Kidney tubule cell (primary cell): ENCODE measurements at regions not wholly inside any gene's neighbourhood (a gene's known extent, or its start where the extent isn't known, plus 50 kb on each side); places are given as distances from the start of the nearest gene placed in this dataset.

Experiments
- DNase-seq: peaks from one replicate; pipeline ENCODE4 v3.0.0-alpha.2; 2018; ENCODE audit warnings: low spot score

DNA sequence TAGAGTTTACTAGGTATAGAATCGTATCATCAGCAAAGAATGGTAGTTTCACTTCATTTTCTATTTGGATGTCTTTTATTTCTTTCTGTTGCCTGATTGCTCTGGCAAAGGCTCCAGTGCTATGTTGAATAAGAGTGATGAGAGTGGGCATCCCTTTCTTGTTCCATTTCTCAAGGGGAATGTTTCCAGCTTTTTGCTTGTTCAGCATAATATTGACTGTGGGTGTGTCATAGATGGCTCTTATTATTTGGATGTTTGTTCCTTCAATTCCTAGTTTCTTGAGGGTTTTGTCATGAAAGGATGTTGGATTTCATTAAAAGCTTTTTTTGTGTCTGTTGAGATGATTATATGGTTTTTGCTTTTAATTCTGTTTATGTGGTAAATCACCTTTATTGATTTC is 1114.5 kb downstream of the RAPGEF2 start:
- no peak for DNase-seq

DNA sequence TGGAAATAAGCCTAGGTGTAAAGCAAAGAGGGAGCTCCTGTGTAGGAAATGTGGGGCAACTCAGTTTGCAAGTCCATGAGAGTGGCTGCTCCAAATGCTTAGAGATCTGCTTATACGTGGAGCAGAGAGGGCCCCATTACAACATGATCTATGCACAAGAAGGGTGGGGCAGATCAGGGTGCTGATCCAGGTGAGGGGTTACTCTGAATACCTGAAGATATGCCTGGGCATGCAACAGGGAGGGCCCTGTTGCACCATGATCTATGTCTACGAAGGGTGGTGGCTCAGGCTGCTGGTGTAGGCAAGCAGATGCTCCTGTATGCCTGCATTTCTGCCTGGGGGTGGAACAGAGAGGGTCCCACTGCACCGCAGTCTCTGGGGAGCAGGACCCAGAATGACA is 1121.2 kb downstream of the RAPGEF2 start:
- DNase-seq = no peak

DNA sequence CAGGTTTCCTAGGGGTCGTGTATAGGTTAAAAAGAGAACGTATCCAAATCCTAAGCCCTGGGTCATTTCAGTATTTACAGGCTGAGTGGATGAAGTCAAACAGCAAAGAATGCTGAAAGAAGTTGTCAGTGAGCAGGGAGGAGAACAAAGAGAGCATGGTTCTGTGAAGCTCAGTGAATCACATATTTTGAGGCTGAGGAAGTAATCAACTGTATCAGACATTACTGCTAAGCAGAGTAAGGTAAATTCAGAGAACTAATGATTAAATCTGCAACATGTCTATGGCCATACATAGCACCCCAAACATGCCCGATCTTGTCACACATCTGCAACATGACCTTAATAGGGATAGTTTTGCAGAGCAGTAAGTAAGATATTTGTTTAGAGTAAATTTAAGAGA is 1130.3 kb downstream of the RAPGEF2 start:
- peak; percentile 9 for DNase-seq

DNA sequence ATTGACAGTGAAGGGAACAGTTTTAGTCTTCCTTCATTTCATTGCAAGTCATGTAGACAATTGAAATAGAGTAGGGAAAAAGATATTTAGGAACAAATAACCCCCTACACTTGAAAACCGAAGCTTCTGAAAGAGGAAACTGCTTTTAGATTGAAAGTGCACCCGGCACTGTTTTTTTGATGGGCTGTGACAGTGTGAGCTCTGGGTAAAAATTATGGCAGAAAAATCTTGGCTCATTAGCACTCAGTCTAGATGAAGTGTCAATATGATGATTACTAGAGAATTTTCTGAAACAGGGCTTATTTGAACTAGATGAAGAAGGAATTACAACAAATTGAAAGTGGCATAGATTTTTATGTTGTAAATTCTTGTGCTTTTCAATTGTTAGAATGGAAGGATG is 1132.4 kb downstream of the RAPGEF2 start:
- DNase-seq = no peak

DNA sequence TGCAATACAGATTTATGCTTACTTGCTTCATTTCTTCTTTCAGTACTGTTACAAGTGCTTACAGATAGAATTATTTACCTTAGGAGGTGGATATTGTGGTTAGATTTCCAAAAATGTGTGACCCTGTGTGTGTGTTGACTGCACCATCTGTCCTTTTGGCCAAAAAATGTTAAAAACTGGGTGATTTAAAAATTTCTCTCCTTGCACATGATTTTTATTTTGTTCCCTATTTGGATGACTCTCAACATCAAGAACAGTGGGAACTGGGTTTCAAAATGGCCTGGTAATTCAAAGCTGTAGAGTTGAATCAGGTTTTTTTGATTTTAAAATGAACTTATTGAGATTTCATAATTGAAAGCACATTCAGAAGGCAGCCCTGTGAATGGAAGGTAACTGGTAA is 1132.9 kb downstream of the RAPGEF2 start:
- DNase-seq = no peak

DNA sequence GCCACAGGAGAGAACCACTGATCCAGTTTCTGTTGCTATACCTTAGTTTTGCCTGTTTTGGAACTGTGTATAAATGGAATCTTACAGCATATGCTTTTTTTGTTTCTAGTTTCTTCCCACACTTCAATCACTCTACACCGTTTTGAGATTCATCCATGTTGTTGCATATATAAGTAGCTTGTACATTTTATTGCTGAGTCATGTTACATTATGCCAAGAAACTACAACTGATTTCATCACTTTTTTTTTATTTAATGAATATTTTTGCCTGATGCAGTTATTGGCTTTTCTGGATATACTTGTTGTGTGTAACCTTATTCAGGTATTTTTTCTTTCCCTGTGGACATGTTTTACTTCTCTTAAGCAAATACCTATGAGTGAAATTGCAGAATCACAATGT is 1135.9 kb downstream of the RAPGEF2 start:
- DNase-seq = no peak

DNA sequence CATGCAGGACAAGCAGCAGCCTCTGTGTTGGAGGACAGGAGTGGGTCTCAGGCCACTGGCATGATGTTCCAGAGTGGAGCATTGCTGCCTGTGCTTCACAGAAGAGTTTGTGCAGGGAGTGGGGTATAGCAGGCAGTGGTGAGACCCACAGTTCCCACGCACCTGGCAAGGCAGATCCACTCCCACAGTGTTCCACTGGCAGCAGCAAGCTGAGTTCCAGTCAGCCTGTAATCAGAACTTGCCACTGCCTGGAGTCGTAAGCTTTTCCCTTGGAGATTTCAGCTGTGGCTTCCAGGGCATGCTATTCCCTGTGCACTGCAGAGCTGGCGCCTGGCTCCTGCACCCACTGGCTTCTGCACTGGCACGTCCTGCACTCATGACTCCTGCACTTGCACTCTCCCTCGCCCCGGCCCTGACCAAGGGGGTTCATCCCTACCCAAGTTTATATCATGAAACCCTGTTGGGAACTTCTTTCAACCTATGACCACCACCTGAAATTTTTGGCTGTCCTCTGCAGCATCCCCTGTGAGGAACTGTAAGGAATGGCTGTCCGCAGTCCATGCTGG is 1144.3 kb downstream of the RAPGEF2 start:
- no peak for DNase-seq

DNA sequence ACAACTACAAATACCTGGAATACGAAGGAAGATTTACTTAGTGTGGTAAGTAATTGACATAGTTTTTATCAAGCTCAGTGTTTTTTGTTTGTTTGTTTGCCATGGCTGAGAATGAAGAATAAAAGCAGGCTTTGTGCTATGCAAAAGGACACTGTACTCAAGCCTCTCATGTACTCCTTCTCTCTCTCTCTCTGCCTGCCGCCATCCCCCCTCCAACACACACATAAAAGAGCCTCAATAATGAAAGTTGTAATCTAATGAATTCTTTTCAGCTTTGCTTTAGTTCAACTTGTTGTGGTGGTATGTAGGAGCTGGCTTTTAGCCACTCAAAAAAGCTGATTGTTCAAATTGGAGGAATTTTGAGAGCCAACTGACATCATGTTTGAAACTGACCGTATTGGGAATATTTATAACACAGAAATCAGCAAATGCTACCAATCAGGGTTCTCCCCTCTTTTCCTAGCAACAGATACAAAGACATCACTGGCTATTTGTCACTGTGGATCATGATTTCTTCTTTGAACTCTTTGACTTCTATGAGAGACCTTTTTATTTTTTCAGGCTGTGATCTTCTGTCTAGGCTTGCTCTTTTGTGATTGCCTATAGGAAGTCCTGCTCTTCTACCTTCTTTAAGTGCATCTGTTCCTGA is 1148.8 kb downstream of the RAPGEF2 start:
- no peak for DNase-seq

DNA sequence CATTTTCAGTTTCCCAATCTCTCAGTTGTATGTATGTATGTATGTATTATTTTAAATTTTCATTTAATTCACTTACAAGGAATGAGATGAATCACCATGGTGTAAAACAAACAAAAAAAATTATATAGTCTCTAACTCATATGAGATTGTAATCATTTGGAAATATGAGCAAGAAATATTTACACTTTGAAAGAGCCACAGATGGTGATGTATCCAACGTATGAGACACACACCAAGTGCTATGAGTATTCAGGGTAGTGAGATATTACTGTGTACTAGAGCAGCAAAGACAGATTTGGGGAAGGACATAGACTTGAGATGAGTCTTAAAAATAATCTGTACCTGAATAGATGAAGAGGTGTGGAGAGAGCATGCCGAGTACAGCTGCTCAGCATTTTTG is 1154.4 kb downstream of the RAPGEF2 start:
- no peak for DNase-seq

DNA sequence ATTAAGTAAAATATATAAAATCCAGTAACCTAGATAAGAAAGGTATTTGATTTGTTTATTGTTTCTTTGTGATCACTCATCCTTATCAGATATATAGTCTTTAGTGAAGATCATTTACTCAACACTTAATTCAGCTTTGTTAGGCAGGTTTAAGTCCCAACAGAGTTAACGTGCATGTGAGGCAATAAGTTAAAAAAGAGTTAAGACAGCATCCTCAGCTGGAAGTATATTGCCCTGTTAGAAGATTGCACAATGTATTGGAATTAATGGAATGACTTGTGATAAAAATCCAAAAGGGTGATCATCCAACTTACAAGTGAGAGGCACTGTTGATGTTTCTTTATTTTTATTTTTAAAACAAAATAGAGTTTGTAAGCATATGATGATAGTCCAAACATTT is 1162.1 kb downstream of the RAPGEF2 start:
- DNase-seq = no peak

DNA sequence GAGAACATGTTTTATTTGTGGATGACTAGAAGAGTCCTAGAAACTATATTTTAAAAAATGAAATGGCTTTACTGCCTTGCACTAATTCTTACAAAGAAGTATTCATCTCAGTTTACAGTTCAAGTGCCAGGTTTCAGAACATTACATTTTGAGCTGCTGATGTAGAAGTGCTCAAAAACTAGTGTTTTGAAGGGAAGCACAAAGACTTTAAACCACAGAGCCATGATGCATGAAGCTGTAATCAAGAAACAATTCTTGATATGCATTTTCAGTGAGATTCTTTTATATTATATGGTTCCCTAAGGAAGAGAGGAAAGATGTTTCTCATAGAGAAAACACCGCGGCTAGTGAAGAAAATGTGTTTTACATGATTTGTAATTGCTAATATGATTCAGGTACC is 1163.0 kb downstream of the RAPGEF2 start:
- DNase-seq = no peak

DNA sequence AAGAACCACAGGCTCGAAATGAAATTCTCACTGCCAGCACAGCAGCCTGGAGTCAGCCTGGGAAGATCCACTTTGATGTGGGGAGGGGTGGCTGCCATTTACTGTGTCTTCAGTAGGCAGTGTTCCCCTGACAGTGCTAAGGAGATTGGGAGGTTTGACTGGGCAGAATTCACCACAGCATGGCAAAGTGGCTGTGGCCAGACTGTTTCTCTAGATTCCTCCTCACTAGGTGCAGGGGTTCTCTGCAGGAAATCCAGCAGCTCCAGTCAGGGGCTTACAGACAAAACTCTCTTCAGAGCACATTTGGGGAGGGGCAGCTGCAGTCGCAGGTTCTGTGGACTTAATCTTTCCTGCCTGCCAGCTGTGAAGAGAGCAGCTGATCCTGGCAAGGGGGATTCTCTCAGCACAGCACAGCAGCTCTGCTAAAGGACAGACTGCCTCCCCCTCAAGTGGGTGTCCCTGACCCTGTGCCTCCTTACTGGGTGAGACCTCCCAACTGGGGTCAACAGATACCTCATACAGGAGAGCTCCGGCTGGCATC is 1174.0 kb downstream of the RAPGEF2 start:
- DNase-seq = no peak

DNA sequence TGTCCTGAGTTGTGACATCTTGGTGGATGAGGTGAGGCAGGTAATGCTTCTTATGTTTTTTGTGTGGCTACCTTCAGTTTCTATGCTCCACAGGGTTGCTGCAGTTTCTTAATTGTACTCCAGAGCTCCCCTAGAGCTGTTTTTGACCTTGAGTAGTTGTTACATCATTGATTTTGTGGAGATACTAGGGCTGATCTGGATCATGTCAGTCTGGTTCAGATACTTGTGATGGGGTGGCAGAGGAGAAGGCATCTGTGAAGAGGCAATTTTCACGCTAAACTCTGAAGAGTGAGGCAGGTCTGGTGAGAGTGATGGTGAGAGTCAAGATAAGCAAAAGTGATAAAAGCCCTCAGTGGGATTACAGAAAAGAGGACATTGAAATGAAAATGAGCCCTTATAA is 1180.2 kb downstream of the RAPGEF2 start:
- DNase-seq = no peak

DNA sequence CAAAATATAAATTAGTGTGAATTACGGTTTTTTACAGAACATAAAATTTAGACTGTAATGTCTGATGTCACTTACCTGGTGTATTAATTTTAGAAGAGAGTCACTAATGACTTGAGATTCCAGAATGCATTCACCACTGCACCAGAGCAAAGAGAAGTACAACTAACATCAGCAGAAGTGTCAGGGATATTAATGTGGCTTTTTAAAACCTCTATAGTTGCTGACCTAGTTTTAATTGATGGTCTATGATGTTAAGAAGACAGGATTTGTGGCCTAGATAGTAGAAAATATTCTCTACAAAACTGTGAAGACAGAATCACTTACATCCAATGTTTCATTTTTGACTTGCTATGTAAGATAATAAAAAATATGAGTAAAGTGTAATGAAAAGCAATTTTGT is 1181.6 kb downstream of the RAPGEF2 start:
- no peak for DNase-seq

DNA sequence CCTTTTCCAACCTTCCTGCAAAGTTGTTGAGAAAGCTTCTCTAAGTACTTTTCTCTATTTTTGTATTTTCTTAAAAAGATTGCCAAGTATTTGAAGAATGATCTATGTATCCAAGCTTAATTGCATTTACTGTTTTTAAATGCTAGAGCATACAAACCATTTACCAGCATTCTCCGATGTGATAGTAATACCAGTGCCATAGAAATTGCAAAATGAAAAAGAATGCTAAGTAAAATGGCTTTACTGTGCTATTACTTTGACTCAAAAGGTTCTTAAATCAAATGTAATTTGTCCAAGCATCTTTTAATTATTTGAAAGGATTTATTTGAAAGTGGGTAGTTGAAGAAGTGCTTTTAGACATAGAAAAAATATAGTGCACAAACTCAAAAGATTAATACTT is 1183.2 kb downstream of the RAPGEF2 start:
- DNase-seq = no peak

DNA sequence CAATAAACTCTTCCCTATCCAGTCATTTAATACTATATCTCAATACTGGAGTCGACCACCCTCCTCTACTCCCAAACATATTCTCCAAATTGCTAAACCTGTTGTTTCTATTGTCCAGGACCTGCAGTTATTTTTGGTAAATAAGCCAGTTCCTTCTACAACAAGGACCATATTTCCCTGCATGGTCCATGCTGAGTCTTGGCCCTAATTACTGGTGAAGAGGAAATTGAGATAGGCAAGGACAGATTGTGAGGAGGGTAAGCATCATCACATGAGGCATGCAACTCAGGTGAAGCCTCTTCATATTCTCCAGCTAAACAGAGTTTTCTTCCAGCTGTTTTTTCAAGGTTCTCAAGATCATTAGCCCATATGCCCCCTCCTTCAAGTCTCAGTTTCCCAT is 1193.6 kb downstream of the RAPGEF2 start:
- DNase-seq = no peak

DNA sequence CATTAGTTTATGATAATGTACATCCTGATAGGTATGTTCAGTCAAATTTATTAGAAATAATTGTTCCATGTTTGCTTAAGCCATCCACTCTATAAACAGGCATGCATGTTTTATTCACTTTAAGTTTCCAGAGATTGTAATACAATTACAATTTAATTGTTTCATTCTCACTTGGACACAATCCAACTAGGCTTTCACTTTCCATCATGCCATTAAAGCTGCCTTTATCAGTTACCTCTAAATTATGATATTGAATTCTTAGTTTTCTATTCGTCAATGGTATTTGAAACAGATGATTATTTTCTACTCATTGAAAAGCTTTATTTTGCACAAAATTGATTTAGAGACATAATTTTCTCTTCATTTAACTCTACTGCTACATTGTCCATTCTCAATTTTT is 1196.3 kb downstream of the RAPGEF2 start:
- DNase-seq = no peak

DNA sequence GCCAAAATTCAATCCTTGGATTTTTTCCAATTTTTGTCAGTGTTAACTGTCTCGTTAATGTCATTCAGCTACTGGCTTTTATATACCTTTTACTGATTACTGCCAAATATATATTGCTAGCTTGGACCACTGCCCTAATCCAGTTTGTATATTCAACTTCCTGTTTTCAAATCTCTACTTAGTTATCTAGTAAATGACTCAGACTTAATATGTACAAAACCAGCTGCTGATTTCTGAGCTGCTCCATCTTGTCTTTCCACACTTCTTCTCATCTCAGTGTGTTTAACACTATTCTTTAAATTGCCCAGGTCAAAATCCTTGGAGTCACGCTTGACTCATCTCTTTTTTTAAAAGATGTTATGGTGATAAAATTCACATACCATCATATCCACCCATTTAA is 1196.7 kb downstream of the RAPGEF2 start:
- DNase-seq = peak; percentile 1

DNA sequence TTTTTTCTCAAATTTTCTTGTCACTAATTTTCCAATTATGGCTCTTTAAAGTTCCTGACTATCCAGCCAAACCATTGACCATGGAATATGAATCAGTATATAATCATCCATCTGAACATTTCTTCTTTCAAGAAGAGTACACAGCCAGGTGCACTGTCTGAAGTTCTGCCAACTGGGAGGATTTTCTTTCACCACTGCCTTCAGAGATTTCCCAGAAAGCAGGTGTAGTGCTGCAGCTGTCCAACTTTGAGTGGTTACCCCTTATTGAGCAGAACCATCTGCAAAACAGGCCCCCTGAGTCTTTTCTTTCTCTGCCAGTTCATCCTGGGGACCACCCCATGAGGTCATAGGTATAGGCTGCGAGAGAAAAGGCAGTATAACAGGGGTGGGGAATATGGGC is 1213.2 kb downstream of the RAPGEF2 start:
- DNase-seq = no peak

DNA sequence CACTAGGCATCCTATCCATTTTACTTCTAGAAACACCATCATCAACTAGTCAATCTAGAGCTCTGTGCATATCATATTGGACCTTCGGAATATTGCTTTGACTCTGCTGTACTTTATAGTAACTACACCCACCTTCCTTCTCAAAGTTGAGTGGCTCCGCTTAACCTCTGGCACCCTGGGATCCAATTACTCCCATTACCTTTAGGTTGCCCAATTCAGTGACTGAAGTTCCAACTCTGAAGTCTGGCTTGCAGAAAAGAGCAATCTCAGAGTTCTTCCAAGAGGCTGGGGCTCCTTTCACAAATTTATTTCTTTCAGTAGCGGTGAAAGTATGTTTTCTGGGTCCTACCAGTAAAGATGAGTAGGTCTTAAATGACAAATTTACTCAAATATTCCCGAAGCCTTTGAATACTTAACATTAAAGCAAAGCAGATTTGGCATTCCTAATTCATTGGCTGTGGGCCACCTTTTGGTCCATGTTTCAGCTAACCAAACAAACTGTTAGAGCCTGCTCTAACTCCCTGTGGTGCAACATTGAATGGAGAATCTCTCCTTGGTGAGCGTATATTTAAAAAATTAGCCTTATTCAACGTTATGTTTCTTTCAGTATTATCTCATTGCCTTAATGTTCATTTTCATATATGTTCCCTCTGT is 1215.8 kb downstream of the RAPGEF2 start:
- no peak for DNase-seq

DNA sequence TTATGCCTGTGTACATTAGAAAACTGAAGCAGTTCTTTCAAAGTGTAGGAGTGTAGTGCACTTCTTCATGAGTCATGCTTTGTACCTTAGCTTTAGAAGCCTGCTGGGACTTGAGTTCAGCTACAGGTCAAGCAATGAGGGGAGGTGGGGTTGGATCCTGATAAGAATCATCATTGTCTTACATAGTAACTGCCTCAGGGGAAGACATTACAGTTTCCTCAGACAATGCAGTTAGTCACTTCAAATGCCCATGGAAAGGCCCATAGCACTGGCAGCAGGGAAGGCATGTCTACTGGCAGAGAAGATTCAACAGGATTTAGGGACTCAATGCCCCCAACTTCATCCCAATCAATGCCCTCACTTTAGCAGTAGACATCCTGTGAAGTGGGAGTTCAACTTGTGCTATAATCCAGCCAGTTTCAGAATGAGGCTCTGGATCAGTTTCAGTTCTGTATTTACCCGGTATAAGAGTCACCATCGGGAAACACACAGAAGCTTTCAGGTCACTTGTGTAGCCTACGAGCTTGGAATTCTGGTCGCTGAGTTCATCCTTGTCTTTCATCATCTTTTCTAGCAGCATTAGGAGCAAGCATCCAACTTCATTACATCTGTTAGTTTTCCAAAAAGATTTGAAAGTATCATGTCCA is 1216.5 kb downstream of the RAPGEF2 start:
- peak; percentile 52 for DNase-seq

DNA sequence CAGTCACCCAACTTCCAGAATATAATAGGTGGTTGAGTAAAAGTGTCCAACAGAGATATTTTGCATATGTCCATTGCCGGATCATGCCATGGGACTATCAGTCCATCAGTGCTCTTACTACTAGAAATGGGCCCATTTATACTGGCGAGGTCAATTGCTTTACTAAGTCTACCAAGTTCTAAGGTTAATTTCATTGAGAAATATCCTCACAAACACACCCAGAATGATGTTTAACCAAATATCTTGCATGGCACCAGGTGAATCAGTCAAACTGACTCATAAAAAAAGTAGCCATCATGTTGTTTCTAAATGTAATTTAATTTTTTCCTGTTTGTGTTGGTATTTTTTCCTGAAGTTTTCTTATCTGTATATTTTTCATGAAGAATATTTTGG is 1217.0 kb downstream of the RAPGEF2 start:
- no peak for DNase-seq

DNA sequence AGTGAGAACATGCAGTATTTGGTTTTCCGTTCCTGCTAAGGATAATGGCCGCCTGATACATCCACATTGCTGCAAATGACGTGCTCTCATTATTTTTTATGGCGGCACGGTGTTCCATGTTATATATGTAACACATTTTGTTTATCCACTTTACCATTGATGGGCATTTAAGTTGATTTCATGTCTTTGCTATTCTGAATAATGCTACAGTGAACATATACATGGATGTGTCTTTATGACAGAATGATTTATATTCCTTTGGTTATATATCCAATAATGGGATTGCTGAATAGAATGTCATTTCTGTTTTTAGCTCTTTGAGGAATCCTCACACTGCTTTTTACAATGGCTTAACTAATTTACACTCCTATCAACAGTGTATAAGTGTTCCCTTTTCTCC is 1223.2 kb downstream of the RAPGEF2 start:
- DNase-seq = no peak
